Psoas muscle (tissue), 7 donors: ENCODE measurements at regions not wholly inside any gene's neighbourhood (a gene's known extent, or its start where the extent isn't known, plus 50 kb on each side); places are given as distances from the start of the nearest gene placed in this dataset.

ENCODE experiments used
- ATAC-seq, 4 donors: fragments of 200-7000 bp; cut with Tn5 transposase; one replicate each; pipeline ENCODE4 v1.9.1; 2020; ENCODE audit warnings: moderate library complexity in 3 of 4, mild to moderate bottlenecking in 2 of 4
- DNase-seq, 2 donors: peaks; one replicate each; pipeline ENCODE4 v3.0.0-alpha.2; 2020
- H3K27ac ChIP-seq: fragments of 200-600 bp; one replicate; pipeline ENCODE4 v1.8.0; 2022
- H3K27me3 ChIP-seq, 3 donors: fragments of 200-600 bp in 1 of 3; one replicate each; pipeline versions ENCODE4 v1.6.1 to v1.8.0; 2013 to 2022; ENCODE audit warnings: low read length in 2 of 3, mild to moderate bottlenecking in 2 of 3, moderate library complexity in 1 of 3; ENCODE audit not compliant: insufficient read depth in 3 of 3
- H3K36me3 ChIP-seq, 2 donors: fragments of 200-600 bp in 1 of 2; one replicate each; pipeline versions ENCODE4 v1.6.1 to v1.8.0; 2013 to 2022; ENCODE audit warnings: low read depth in 1 of 2, mild to moderate bottlenecking in 1 of 2, moderate library complexity in 1 of 2; ENCODE audit not compliant: insufficient read depth in 1 of 2
- H3K4me1 ChIP-seq: fragments of 200-600 bp; one replicate; pipeline ENCODE4 v1.8.0; 2022
- H3K4me3 ChIP-seq: fragments of 200-600 bp; one replicate; pipeline ENCODE4 v1.8.0; 2022; ENCODE audit warnings: mild to moderate bottlenecking
- H3K9me3 ChIP-seq: fragments of 200-600 bp; one replicate; pipeline ENCODE4 v1.8.0; 2022
- WGBS, 3 donors: extraction: QIAGEN DNeasy Blood & Tissue Kit; methylation state at CpG; one replicate each; pipeline versions ENCODE4 v1.1.6 to v1.1.7; 2013; 5-methylcytosine and 5-hydroxymethylcytosine counted together
- intact Hi-C, 2 donors: fragments of 100-400 bp; cut with DNase I; formaldehyde crosslinking; loops; one replicate each; pipeline versions ENCODE4 v1.11.0 to v1.14.2; 2022
- TF ChIP-seq, protein P1 (sequence below): fragments of 200-600 bp; IDR thresholded peaks from one replicate; pipeline ENCODE4 v1.8.0; 2022; ENCODE audit warnings: antibody characterized with exemption
- donor health status: healthy with polysubstance abuse.
- donor health status: DM: no; HTN: no; CAD: no; lungs with moderate emphysema.
- donor health status: Bipolar disorder and iron deficiency.
- donor health status: healthy.
- donor health status: DM: yes; HTN: yes; CAD: no.
- donor health status: DM: no; HTN: no; CAD: no.
- donor health status: DM: yes; HTN: yes; CAD: no.

DNA sequence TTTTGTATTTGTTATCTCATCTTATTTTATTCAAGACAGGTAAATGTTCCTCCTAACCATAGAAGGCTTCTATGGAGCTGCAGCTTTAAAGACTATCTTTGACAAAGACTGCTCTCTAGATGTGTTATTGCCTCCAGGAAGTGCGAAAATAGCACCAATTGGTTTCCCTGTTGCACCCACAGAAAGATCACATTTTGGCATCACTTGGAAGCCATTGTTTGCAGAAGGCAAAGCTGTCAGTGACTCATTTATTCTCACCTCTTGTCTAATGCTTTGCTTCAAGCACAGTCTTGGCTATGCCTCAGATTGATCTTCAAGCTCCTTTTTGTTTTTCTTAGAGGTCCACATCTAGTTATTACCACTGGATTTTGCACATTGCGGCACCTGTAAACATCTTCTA is 150.3 kb downstream of the PCDH7 start:
- intact Hi-C loops: no loop called here
- no peak overlapping the region for H3K27ac ChIP-seq
- ATAC-seq: no peak

GRCh38 chr4:30875658-30876269 is 155.6 kb downstream of the PCDH7 start:
- H3K27me3 ChIP-seq: no peaks in the 10 kb centered on the region
- no peak overlapping the region for H3K4me3 ChIP-seq
- intact Hi-C loops: no loop called here
- no peaks in the 10 kb centered on the region for H3K4me1 ChIP-seq
- H3K27ac ChIP-seq: no peak overlapping the region
- no peaks in the 10 kb centered on the region for H3K36me3 ChIP-seq
- TF ChIP-seq, protein P1, sequence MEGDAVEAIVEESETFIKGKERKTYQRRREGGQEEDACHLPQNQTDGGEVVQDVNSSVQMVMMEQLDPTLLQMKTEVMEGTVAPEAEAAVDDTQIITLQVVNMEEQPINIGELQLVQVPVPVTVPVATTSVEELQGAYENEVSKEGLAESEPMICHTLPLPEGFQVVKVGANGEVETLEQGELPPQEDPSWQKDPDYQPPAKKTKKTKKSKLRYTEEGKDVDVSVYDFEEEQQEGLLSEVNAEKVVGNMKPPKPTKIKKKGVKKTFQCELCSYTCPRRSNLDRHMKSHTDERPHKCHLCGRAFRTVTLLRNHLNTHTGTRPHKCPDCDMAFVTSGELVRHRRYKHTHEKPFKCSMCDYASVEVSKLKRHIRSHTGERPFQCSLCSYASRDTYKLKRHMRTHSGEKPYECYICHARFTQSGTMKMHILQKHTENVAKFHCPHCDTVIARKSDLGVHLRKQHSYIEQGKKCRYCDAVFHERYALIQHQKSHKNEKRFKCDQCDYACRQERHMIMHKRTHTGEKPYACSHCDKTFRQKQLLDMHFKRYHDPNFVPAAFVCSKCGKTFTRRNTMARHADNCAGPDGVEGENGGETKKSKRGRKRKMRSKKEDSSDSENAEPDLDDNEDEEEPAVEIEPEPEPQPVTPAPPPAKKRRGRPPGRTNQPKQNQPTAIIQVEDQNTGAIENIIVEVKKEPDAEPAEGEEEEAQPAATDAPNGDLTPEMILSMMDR: no peak
- no peaks in the 10 kb centered on the region for H3K9me3 ChIP-seq
- ATAC-seq (no peak), DNase-seq (no peak)
- 45 to 49% (median 45%) methylated on average over 3 of the region's 3 CpGs for WGBS, 3 donors

More for the DNA sequence above, 150.3 kb downstream of the PCDH7 start:
- H3K9me3 ChIP-seq: no peaks in the 10 kb centered on the region
- 84 to 92% (median 87%) methylated on average over 2 of the region's 2 CpGs for WGBS, 3 donors
- H3K36me3 ChIP-seq: no peaks in the 10 kb centered on the region
- TF ChIP-seq, protein P1: no peak
- no peaks in the 10 kb centered on the region for H3K4me1 ChIP-seq
- DNase-seq: no peak
- H3K27me3 ChIP-seq: no peaks in the 10 kb centered on the region
- no peak overlapping the region for H3K4me3 ChIP-seq

GRCh38 chr4:30879855-30880598 is 159.9 kb downstream of the PCDH7 start:
- H3K36me3 ChIP-seq: no peaks in the 10 kb centered on the region
- H3K27ac ChIP-seq: no peak overlapping the region
- intact Hi-C loops: no loop called here
- H3K9me3 ChIP-seq: no peaks in the 10 kb centered on the region
- ATAC-seq: no peak
- no peaks in the 10 kb centered on the region for H3K4me1 ChIP-seq
- no peak for DNase-seq
- TF ChIP-seq, protein P1: no peak
- no peaks in the 10 kb centered on the region for H3K27me3 ChIP-seq
- no peak overlapping the region for H3K4me3 ChIP-seq

DNA sequence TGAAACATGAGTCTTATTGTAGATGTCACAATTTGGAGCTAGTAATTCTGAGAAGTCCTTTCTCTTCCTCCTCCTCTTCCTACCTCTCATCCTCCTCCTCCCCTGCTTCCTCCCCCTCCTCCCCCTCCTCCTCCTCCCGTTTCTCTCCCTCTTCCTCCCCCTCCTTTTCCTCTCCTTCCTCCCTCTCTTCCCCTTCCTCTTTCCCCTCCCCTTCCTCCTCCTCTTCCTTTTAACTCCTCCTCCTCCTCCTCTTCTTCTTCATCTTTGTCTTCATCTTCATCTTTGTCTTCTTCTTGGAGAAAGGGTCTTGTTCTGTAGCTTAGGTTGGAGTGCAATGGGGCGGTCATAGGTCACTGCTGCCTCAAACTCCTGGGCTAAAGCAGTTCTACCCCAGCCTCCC is 161.8 kb downstream of the PCDH7 start:
- no peak for DNase-seq
- Histone ChIP-seq H3K9me3 (no peaks in the 10 kb centered on the region), H3K4me1 (no peaks in the 10 kb centered on the region), H3K27me3 (no peaks in the 10 kb centered on the region), H3K27ac (no peak overlapping the region), H3K36me3 (no peaks in the 10 kb centered on the region), H3K4me3 (no peak overlapping the region)
- 68 to 78% (median 78%) methylated on average over 2 of the region's 2 CpGs for WGBS, 3 donors
- intact Hi-C loops: no loop called here
- no peak for ATAC-seq
- TF ChIP-seq, protein P1: no peak
